ENCODE measurements at regions not wholly inside any gene's neighbourhood (a gene's known extent, or its start where the extent isn't known, plus 50 kb on each side); places are given as distances from the start of the nearest gene placed in this dataset.
"Not testable (repeated sequence)": the region's sequence is repeated elsewhere in the genome, so short reads cannot be mapped to it uniquely, and the experiment has no call there.

GRCh38 chr2:220756653-220757052 lies 815.5 kb downstream of the EPHA4 start:
- Histone ChIP-seq H3K4me1 (no peaks in the 10 kb centered on the region), H3K27me3 (replicated peaks in 1 of 7) (no peaks in the 10 kb centered on the region), H3K9me3 (peaks cover 0 to 3% (median 0%) of the 10 kb centered on the region in 8 donors), H3K36me3 (no peaks in the 10 kb centered on the region), H3K4me3 (no peak overlapping the region), H3K27ac (no peak overlapping the region)
- DNase-seq: no peak
- intact Hi-C loops (cut with DNase I; ENCODE audit: low total_unique reads): no loop called here
- TF ChIP-seq CTCF (IDR thresholded peaks at IDR 0.05 in 8 of 11, conservative IDR thresholded peaks at IDR 0.05 in 3 of 11): no peak
- no peak for TF ChIP-seq POLR2A (IDR thresholded peaks at IDR 0.05)
- no peak for TF ChIP-seq POLR2AphosphoS5 (IDR thresholded peaks at IDR 0.05)
- 71 to 82% (median 78%) methylated on average over 6 of the region's 6 CpGs for WGBS, 5 donors

- H3K9me3 ChIP-seq; H3K36me3 ChIP-seq; H3K27ac ChIP-seq; H3K27me3 ChIP-seq (replicated peaks in 1 of 7); H3K4me1 ChIP-seq; DNase-seq; H3K4me3 ChIP-seq; intact Hi-C loops (cut with DNase I; ENCODE audit: low total_unique reads): not testable (repeated sequence)
- WGBS, 5 donors: 83 to 91% (median 86%) methylated on average over 5 of the region's 5 CpGs
Observed at GRCh38 chr2:220758376-220758775, 813.7 kb downstream of the EPHA4 start.

GRCh38 chr2:220764171-220764570 lies 807.9 kb downstream of the EPHA4 start:
- WGBS, 5 donors: 61 to 85% (median 72%) methylated on average over 5 of the region's 5 CpGs
- Histone ChIP-seq H3K36me3 (no peaks in the 10 kb centered on the region), H3K27ac (no peak overlapping the region), H3K27me3 (replicated peaks in 1 of 7) (no peaks in the 10 kb centered on the region), H3K4me1 (no peaks in the 10 kb centered on the region), H3K9me3 (no peaks in the 10 kb centered on the region), H3K4me3 (no peak overlapping the region)
- TF ChIP-seq POLR2AphosphoS5 (IDR thresholded peaks at IDR 0.05): no peak
- intact Hi-C loops (cut with DNase I; ENCODE audit: low total_unique reads): no loop called here
- DNase-seq: no peak

GRCh38 chr2:220767591-220768255 lies 804.4 kb downstream of the EPHA4 start:
- intact Hi-C loops (cut with DNase I; ENCODE audit: low total_unique reads): no loop called here
- H3K27ac ChIP-seq: no peak overlapping the region
- 70 to 88% (median 77%) methylated on average over 3 of the region's 3 CpGs for WGBS, 5 donors

More at GRCh38 chr2:220767591-220768255, 804.4 kb downstream of the EPHA4 start:
- Histone ChIP-seq H3K4me3 (no peak overlapping the region), H3K36me3 (no peaks in the 10 kb centered on the region), H3K4me1 (no peaks in the 10 kb centered on the region), H3K27me3 (replicated peaks in 1 of 7) (no peaks in the 10 kb centered on the region), H3K9me3 (no peaks in the 10 kb centered on the region)
- no peak for TF ChIP-seq POLR2AphosphoS5 (IDR thresholded peaks at IDR 0.05)
- TF ChIP-seq POLR2A (IDR thresholded peaks at IDR 0.05): no peak
- no peak for TF ChIP-seq CTCF (IDR thresholded peaks at IDR 0.05 in 8 of 11, conservative IDR thresholded peaks at IDR 0.05 in 3 of 11)
- no peak for DNase-seq
